ENCODE measurements at regions not wholly inside any gene's neighbourhood (a gene's known extent, or its start where the extent isn't known, plus 50 kb on each side); places are given as distances from the start of the nearest gene placed in this dataset.

- DNase-seq (ENCODE audit: low read depth), result no peak
Observed at GRCh38 chr3:111476701-111477100, 65.3 kb upstream of the CD96 start.

- no peak for DNase-seq (ENCODE audit: low read depth)
Observed at GRCh38 chr3:111480091-111480490, 61.9 kb upstream of the CD96 start.

GRCh38 chr3:111481551-111481950 lies 60.4 kb upstream of the CD96 start:
- DNase-seq (ENCODE audit: low read depth), result no peak

- DNase-seq (ENCODE audit: low read depth), result no peak
Observed at GRCh38 chr3:111482574-111482973, 59.4 kb upstream of the CD96 start.

GRCh38 chr3:111485086-111485485 lies 56.9 kb upstream of the CD96 start:
- DNase-seq (ENCODE audit: low read depth), result no peak
